ENCODE measurements at regions not wholly inside any gene's neighbourhood (a gene's known extent, or its start where the extent isn't known, plus 50 kb on each side); places are given as distances from the start of the nearest gene placed in this dataset.

GRCh38 chr10:124239134-124239533, 145.7 kb upstream of the CHST15 start:
- Mint-ChIP-seq H3K27me3 (no peaks in the 10 kb centered on the region), H3K4me1 (peaks cover 12% of the 10 kb centered on the region in 2 donors), H3K9me3 (peaks cover 0 to 4% of the 10 kb centered on the region in 2 donors), H3K4me3 (no peak overlapping the region), H3K36me3 (no peaks in the 10 kb centered on the region), H3K27ac (no peak overlapping the region)
- DNase-seq (no peak), ATAC-seq (replicated peaks) (no peak)

GRCh38 chr10:124238367-124238766, 145.0 kb upstream of the CHST15 start:
- DNase-seq (no peak), ATAC-seq (replicated peaks) (no peak)
- H3K4me3 Mint-ChIP-seq: no peak overlapping the region
- no peak overlapping the region for H3K27ac Mint-ChIP-seq
- peaks cover 0 to 4% of the 10 kb centered on the region in 2 donors for H3K9me3 Mint-ChIP-seq
- no peaks in the 10 kb centered on the region for H3K36me3 Mint-ChIP-seq
- no peaks in the 10 kb centered on the region for H3K27me3 Mint-ChIP-seq
- peaks cover 12% of the 10 kb centered on the region in 2 donors for H3K4me1 Mint-ChIP-seq

- Mint-ChIP-seq H3K27me3 (no peaks in the 10 kb centered on the region), H3K36me3 (no peaks in the 10 kb centered on the region), H3K4me1 (peaks cover 12 to 17% of the 10 kb centered on the region in 2 donors), H3K9me3 (peaks cover 0 to 4% of the 10 kb centered on the region in 2 donors), H3K27ac (no peak overlapping the region), H3K4me3 (no peak overlapping the region)
- peak; percentile 66 to 81 for ATAC-seq (replicated peaks)
- DNase-seq: no peak
Observed at GRCh38 chr10:124237282-124237961, 144.0 kb upstream of the CHST15 start.

GRCh38 chr10:124236816-124237215, 143.4 kb upstream of the CHST15 start:
- Mint-ChIP-seq H3K27me3 (no peaks in the 10 kb centered on the region), H3K36me3 (no peaks in the 10 kb centered on the region), H3K27ac (no peak overlapping the region), H3K4me3 (no peak overlapping the region), H3K4me1 (peaks cover 12 to 17% of the 10 kb centered on the region in 2 donors), H3K9me3 (peaks cover 0 to 4% of the 10 kb centered on the region in 2 donors)
- DNase-seq (no peak), ATAC-seq (replicated peaks) (no peak)

GRCh38 chr10:124236136-124236535, 142.7 kb upstream of the CHST15 start:
- Mint-ChIP-seq H3K4me1 (peaks cover 12 to 17% of the 10 kb centered on the region in 2 donors), H3K36me3 (peaks cover 0 to under 1% of the 10 kb centered on the region in 2 donors), H3K27me3 (peaks cover 0 to under 1% of the 10 kb centered on the region in 2 donors), H3K4me3 (no peak overlapping the region), H3K9me3 (peaks cover 0 to 4% of the 10 kb centered on the region in 2 donors), H3K27ac (no peak overlapping the region)
- DNase-seq (no peak), ATAC-seq (replicated peaks) (no peak)

GRCh38 chr10:124235232-124235631, 141.8 kb upstream of the CHST15 start:
- no peak for DNase-seq
- H3K9me3 Mint-ChIP-seq: peaks cover 4 to 7% of the 10 kb centered on the region in 2 donors
- peak overlapping the region; percentile 10 for H3K27ac Mint-ChIP-seq
- peaks cover 0 to 6% of the 10 kb centered on the region in 2 donors for H3K36me3 Mint-ChIP-seq
- H3K27me3 Mint-ChIP-seq: peaks cover 0 to 5% of the 10 kb centered on the region in 2 donors
- no peak overlapping the region for H3K4me3 Mint-ChIP-seq
- no peak for ATAC-seq (replicated peaks)
- H3K4me1 Mint-ChIP-seq: peaks cover 14 to 23% of the 10 kb centered on the region in 2 donors

- no peak overlapping the region for H3K27ac Mint-ChIP-seq
- H3K27me3 Mint-ChIP-seq: peaks cover 0 to 5% of the 10 kb centered on the region in 2 donors
- peaks cover 0 to 6% of the 10 kb centered on the region in 2 donors for H3K36me3 Mint-ChIP-seq
- peaks cover 12 to 23% of the 10 kb centered on the region in 2 donors for H3K4me1 Mint-ChIP-seq
- H3K9me3 Mint-ChIP-seq: peaks cover 7 to 14% of the 10 kb centered on the region in 2 donors
- DNase-seq: no peak
- no peak overlapping the region for H3K4me3 Mint-ChIP-seq
- ATAC-seq (replicated peaks): no peak
Observed at GRCh38 chr10:124233546-124234138, 140.2 kb upstream of the CHST15 start.

- Mint-ChIP-seq H3K36me3 (peaks cover 0 to 6% of the 10 kb centered on the region in 2 donors), H3K9me3 (peaks cover 7 to 14% of the 10 kb centered on the region in 2 donors), H3K27me3 (peaks cover 0 to 5% of the 10 kb centered on the region in 2 donors), H3K4me3 (no peak overlapping the region), H3K4me1 (peaks cover 9 to 21% of the 10 kb centered on the region in 2 donors), H3K27ac (no peak overlapping the region)
- ATAC-seq (replicated peaks) (no peak), DNase-seq (no peak)
Observed at GRCh38 chr10:124232686-124233545, 139.5 kb upstream of the CHST15 start.

- H3K27ac Mint-ChIP-seq: peak overlapping the region; percentile 90
- peak; percentile 60 for DNase-seq
- peaks cover 11% of the 10 kb centered on the region in 2 donors for H3K4me1 Mint-ChIP-seq
- H3K27me3 Mint-ChIP-seq: peaks cover 0 to 5% of the 10 kb centered on the region in 2 donors
- peaks cover 18 to 20% of the 10 kb centered on the region in 2 donors for H3K9me3 Mint-ChIP-seq
- peak; percentile 86 to 87 for ATAC-seq (replicated peaks)
- H3K4me3 Mint-ChIP-seq: peak overlapping the region; percentile 34 to 52
- peaks cover 0 to 6% of the 10 kb centered on the region in 2 donors for H3K36me3 Mint-ChIP-seq
Observed at GRCh38 chr10:124231168-124232155, 138.1 kb upstream of the CHST15 start.

GRCh38 chr10:124230635-124231167, 137.3 kb upstream of the CHST15 start:
- peaks cover 20 to 25% of the 10 kb centered on the region in 2 donors for H3K9me3 Mint-ChIP-seq
- no peak for ATAC-seq (replicated peaks)
- no peak for DNase-seq
- H3K27ac Mint-ChIP-seq: peak overlapping the region; percentile 90
- H3K4me3 Mint-ChIP-seq: peak overlapping the region; percentile 34 to 52
- peaks cover 16% of the 10 kb centered on the region in 2 donors for H3K4me1 Mint-ChIP-seq
- peaks cover 4 to 9% of the 10 kb centered on the region in 2 donors for H3K27me3 Mint-ChIP-seq
- H3K36me3 Mint-ChIP-seq: peaks cover 2 to 11% of the 10 kb centered on the region in 2 donors

GRCh38 chr10:124229989-124230634, 136.7 kb upstream of the CHST15 start:
- Mint-ChIP-seq H3K27ac (peak overlapping the region; percentile 90), H3K4me1 (peaks cover 16 to 17% of the 10 kb centered on the region in 2 donors), H3K9me3 (peaks cover 20 to 25% of the 10 kb centered on the region in 2 donors), H3K4me3 (peak overlapping the region in 1 of 2 donors; percentile 51), H3K36me3 (peaks cover 2 to 11% of the 10 kb centered on the region in 2 donors), H3K27me3 (peaks cover 5 to 9% of the 10 kb centered on the region in 2 donors)
- no peak for DNase-seq
- ATAC-seq (replicated peaks): no peak

GRCh38 chr10:124229201-124229988, 136.0 kb upstream of the CHST15 start:
- peak overlapping the region in 1 of 2 donors; percentile 51 for H3K4me3 Mint-ChIP-seq
- peaks cover 2 to 11% of the 10 kb centered on the region in 2 donors for H3K36me3 Mint-ChIP-seq
- DNase-seq (no peak), ATAC-seq (replicated peaks) (no peak)
- peaks cover 5 to 9% of the 10 kb centered on the region in 2 donors for H3K27me3 Mint-ChIP-seq
- peaks cover 20 to 25% of the 10 kb centered on the region in 2 donors for H3K9me3 Mint-ChIP-seq
- peak overlapping the region; percentile 90 for H3K27ac Mint-ChIP-seq
- peaks cover 16 to 17% of the 10 kb centered on the region in 2 donors for H3K4me1 Mint-ChIP-seq
